ENCODE measurements at regions not wholly inside any gene's neighbourhood (a gene's known extent, or its start where the extent isn't known, plus 50 kb on each side); places are given as distances from the start of the nearest gene placed in this dataset.

DNA sequence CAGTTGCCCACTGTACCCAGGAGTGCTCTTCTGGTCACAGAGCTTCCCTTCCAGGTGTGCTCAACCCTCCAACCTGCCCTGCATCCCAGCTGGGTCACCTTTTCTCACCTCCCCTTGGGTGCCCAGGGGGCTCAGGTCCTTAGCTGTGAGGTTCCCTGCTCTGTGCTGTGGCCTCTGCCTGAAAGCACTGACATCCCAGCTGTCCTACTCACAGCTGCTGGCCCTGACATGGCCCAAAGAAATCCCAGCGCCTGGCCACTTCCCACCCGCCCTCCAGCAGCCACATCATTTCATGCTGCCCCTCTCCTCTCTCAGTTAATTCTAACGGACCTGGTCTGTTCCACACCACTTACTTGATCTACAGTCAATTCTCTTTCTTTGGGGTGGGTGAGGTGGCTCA lies 79.9 kb downstream of the ISG20 start:
- Histone ChIP-seq H3K36me3 (ENCODE audit: insufficient read depth) (no peaks in the 10 kb centered on the region), H3F3A (replicated peaks; ENCODE audit: low read depth) (no peaks in the 10 kb centered on the region), H3K4me3 (no peak overlapping the region), H3K9me2 (ENCODE audit: insufficient read depth) (no peaks in the 10 kb centered on the region), H2AFZ (no peak overlapping the region), H3K4me1 (ENCODE audit: insufficient read depth) (no peaks in the 10 kb centered on the region), H3K27ac (ENCODE audit: low read depth) (no peak overlapping the region), H3K27me3 (ENCODE audit: insufficient read depth) (no peaks in the 10 kb centered on the region), H3K79me2 (replicated peaks; ENCODE audit: insufficient read depth) (no peaks in the 10 kb centered on the region), H4K20me1 (replicated peaks; ENCODE audit: insufficient read depth) (no peaks in the 10 kb centered on the region), H3K4me2 (no peak overlapping the region)
- H3K27ac Mint-ChIP-seq = no peak overlapping the region
- H3K36me3 Mint-ChIP-seq (ENCODE audit: low read depth) = no peaks in the 10 kb centered on the region
- H3K9me3 Mint-ChIP-seq = no peaks in the 10 kb centered on the region
- peaks cover 9% of the 10 kb centered on the region for H3K4me1 Mint-ChIP-seq
- no peak overlapping the region for H3K4me3 Mint-ChIP-seq
- ATAC-seq (no peak), DNase-seq (ENCODE audit: low spot score) (no peak)
- peaks cover 6% of the 10 kb centered on the region for H3K27me3 Mint-ChIP-seq (ENCODE audit: insufficient read depth, low read depth, poor library complexity)
- TF ChIP-seq, protein P1, sequence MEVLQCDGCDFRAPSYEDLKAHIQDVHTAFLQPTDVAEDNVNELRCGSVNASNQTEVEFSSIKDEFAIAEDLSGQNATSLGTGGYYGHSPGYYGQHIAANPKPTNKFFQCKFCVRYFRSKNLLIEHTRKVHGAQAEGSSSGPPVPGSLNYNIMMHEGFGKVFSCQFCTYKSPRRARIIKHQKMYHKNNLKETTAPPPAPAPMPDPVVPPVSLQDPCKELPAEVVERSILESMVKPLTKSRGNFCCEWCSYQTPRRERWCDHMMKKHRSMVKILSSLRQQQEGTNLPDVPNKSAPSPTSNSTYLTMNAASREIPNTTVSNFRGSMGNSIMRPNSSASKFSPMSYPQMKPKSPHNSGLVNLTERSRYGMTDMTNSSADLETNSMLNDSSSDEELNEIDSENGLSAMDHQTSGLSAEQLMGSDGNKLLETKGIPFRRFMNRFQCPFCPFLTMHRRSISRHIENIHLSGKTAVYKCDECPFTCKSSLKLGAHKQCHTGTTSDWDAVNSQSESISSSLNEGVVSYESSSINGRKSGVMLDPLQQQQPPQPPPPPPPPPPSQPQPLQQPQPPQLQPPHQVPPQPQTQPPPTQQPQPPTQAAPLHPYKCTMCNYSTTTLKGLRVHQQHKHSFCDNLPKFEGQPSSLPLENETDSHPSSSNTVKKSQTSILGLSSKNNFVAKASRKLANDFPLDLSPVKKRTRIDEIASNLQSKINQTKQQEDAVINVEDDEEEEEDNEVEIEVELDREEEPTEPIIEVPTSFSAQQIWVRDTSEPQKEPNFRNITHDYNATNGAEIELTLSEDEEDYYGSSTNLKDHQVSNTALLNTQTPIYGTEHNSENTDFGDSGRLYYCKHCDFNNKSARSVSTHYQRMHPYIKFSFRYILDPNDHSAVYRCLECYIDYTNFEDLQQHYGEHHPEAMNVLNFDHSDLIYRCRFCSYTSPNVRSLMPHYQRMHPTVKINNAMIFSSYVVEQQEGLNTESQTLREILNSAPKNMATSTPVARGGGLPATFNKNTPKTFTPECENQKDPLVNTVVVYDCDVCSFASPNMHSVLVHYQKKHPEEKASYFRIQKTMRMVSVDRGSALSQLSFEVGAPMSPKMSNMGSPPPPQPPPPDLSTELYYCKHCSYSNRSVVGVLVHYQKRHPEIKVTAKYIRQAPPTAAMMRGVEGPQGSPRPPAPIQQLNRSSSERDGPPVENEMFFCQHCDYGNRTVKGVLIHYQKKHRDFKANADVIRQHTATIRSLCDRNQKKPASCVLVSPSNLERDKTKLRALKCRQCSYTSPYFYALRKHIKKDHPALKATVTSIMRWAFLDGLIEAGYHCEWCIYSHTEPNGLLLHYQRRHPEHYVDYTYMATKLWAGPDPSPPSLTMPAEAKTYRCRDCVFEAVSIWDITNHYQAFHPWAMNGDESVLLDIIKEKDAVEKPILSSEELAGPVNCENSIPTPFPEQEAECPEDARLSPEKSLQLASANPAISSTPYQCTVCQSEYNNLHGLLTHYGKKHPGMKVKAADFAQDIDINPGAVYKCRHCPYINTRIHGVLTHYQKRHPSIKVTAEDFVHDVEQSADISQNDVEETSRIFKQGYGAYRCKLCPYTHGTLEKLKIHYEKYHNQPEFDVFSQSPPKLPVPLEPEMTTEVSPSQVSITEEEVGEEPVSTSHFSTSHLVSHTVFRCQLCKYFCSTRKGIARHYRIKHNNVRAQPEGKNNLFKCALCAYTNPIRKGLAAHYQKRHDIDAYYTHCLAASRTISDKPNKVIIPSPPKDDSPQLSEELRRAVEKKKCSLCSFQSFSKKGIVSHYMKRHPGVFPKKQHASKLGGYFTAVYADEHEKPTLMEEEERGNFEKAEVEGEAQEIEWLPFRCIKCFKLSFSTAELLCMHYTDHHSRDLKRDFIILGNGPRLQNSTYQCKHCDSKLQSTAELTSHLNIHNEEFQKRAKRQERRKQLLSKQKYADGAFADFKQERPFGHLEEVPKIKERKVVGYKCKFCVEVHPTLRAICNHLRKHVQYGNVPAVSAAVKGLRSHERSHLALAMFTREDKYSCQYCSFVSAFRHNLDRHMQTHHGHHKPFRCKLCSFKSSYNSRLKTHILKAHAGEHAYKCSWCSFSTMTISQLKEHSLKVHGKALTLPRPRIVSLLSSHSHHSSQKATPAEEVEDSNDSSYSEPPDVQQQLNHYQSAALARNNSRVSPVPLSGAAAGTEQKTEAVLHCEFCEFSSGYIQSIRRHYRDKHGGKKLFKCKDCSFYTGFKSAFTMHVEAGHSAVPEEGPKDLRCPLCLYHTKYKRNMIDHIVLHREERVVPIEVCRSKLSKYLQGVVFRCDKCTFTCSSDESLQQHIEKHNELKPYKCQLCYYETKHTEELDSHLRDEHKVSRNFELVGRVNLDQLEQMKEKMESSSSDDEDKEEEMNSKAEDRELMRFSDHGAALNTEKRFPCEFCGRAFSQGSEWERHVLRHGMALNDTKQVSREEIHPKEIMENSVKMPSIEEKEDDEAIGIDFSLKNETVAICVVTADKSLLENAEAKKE (CRISPR knock-in tag; IDR thresholded peaks at IDR 0.05) = no peak
- TF ChIP-seq JUNB (IDR thresholded peaks at IDR 0.05; ENCODE audit: unreplicated experiment) (no peak), POLR2AphosphoS5 (IDR thresholded peaks at IDR 0.05; ENCODE audit: low read depth) (no peak), NANOG (IDR thresholded peaks at IDR 0.05; ENCODE audit: borderline replicate concordance) (no peak), ZNF114 (CRISPR knock-in tag; IDR thresholded peaks at IDR 0.05) (no peak), EZH2 (IDR thresholded peaks at IDR 0.05; ENCODE audit: low read depth, unreplicated experiment) (no peak), CREB1 (CRISPR knock-in tag; IDR thresholded peaks at IDR 0.05; ENCODE audit: low read depth) (no peak), ZNF331 (CRISPR knock-in tag; IDR thresholded peaks at IDR 0.05; ENCODE audit: low read depth) (no peak), EZH2phosphoT487 (IDR thresholded peaks at IDR 0.05; ENCODE audit: unreplicated experiment) (no peak), STAT1 (IDR thresholded peaks at IDR 0.05; ENCODE audit: unreplicated experiment) (no peak)
- TF ChIP-seq, protein P2, sequence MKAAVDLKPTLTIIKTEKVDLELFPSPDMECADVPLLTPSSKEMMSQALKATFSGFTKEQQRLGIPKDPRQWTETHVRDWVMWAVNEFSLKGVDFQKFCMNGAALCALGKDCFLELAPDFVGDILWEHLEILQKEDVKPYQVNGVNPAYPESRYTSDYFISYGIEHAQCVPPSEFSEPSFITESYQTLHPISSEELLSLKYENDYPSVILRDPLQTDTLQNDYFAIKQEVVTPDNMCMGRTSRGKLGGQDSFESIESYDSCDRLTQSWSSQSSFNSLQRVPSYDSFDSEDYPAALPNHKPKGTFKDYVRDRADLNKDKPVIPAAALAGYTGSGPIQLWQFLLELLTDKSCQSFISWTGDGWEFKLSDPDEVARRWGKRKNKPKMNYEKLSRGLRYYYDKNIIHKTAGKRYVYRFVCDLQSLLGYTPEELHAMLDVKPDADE (IDR thresholded peaks at IDR 0.05) = no peak
- TF ChIP-seq, protein P3, sequence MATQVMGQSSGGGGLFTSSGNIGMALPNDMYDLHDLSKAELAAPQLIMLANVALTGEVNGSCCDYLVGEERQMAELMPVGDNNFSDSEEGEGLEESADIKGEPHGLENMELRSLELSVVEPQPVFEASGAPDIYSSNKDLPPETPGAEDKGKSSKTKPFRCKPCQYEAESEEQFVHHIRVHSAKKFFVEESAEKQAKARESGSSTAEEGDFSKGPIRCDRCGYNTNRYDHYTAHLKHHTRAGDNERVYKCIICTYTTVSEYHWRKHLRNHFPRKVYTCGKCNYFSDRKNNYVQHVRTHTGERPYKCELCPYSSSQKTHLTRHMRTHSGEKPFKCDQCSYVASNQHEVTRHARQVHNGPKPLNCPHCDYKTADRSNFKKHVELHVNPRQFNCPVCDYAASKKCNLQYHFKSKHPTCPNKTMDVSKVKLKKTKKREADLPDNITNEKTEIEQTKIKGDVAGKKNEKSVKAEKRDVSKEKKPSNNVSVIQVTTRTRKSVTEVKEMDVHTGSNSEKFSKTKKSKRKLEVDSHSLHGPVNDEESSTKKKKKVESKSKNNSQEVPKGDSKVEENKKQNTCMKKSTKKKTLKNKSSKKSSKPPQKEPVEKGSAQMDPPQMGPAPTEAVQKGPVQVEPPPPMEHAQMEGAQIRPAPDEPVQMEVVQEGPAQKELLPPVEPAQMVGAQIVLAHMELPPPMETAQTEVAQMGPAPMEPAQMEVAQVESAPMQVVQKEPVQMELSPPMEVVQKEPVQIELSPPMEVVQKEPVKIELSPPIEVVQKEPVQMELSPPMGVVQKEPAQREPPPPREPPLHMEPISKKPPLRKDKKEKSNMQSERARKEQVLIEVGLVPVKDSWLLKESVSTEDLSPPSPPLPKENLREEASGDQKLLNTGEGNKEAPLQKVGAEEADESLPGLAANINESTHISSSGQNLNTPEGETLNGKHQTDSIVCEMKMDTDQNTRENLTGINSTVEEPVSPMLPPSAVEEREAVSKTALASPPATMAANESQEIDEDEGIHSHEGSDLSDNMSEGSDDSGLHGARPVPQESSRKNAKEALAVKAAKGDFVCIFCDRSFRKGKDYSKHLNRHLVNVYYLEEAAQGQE (IDR thresholded peaks at IDR 0.05; ENCODE audit: unreplicated experiment) = no peak
- TF ChIP-seq, protein P4, sequence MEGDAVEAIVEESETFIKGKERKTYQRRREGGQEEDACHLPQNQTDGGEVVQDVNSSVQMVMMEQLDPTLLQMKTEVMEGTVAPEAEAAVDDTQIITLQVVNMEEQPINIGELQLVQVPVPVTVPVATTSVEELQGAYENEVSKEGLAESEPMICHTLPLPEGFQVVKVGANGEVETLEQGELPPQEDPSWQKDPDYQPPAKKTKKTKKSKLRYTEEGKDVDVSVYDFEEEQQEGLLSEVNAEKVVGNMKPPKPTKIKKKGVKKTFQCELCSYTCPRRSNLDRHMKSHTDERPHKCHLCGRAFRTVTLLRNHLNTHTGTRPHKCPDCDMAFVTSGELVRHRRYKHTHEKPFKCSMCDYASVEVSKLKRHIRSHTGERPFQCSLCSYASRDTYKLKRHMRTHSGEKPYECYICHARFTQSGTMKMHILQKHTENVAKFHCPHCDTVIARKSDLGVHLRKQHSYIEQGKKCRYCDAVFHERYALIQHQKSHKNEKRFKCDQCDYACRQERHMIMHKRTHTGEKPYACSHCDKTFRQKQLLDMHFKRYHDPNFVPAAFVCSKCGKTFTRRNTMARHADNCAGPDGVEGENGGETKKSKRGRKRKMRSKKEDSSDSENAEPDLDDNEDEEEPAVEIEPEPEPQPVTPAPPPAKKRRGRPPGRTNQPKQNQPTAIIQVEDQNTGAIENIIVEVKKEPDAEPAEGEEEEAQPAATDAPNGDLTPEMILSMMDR (conservative IDR thresholded peaks at IDR 0.05; ENCODE audit: low read depth in 2 of 2) = no peak

Data from GM23338 (cell line).